HepG2 (cell line): ENCODE measurements at regions not wholly inside any gene's neighbourhood (a gene's known extent, or its start where the extent isn't known, plus 50 kb on each side); places are given as distances from the start of the nearest gene placed in this dataset.
A peak's percentile ranks its signal among the peaks of the same experiment; 100 is the strongest.

Experiments used
- ARNT2 ChIP-seq: sonication (generic); formaldehyde crosslinking; IDR thresholded peaks from 2 replicates; pipeline ENCODE4 v1.8.0; 2022; ENCODE audit warnings: mild to moderate bottlenecking, low read depth, missing genetic modification reagents, moderate library complexity
- JDP2 ChIP-seq: sonication (generic); formaldehyde crosslinking; IDR thresholded peaks from 2 replicates; pipeline ENCODE4 v1.8.1; 2022; ENCODE audit warnings: missing genetic modification reagents, borderline replicate concordance
- MAFF ChIP-seq: IDR thresholded peaks from 2 replicates; pipeline ENCODE4 v1.6.1; 2011; ENCODE audit warnings: low read depth, low read length, improper control_type of control experiment
- MAFK ChIP-seq, 2 experiments: IDR thresholded peaks in 1 of 2; conservative IDR thresholded peaks in 1 of 2; 2 replicates each; pipeline ENCODE4 v1.6.1; 2011; ENCODE audit warnings: improper control_type of control experiment in 2 of 2, low read length in 2 of 2
- NFE2 ChIP-seq: sonication (generic); formaldehyde crosslinking; IDR thresholded peaks from 2 replicates; pipeline ENCODE4 v1.4.0; 2020; ENCODE audit warnings: missing genetic modification reagents
- PAWR ChIP-seq: sonication (generic); formaldehyde crosslinking; IDR thresholded peaks from 2 replicates; pipeline ENCODE4 v1.4.0; 2020; ENCODE audit warnings: missing genetic modification reagents, mild to moderate bottlenecking, borderline replicate concordance
- RARA ChIP-seq: IDR thresholded peaks from 2 replicates; pipeline ENCODE4 v1.6.1; 2016; ENCODE audit warnings: missing genetic modification reagents, missing compliant biosample characterization
- SP5 ChIP-seq: IDR thresholded peaks from 2 replicates; pipeline ENCODE4 v1.6.1; 2016; ENCODE audit warnings: low read depth, borderline replicate concordance
- TEAD3 ChIP-seq: optimal IDR thresholded peaks from 2 replicates; pipeline ENCODE3; 2016; ENCODE audit warnings: borderline replicate concordance
- ZNF543 ChIP-seq: sonication (generic); formaldehyde crosslinking; IDR thresholded peaks from 2 replicates; pipeline ENCODE4 v1.4.0; 2020; ENCODE audit warnings: mild to moderate bottlenecking, missing genetic modification reagents
- ZSCAN21 ChIP-seq: sonication (generic); formaldehyde crosslinking; IDR thresholded peaks from 2 replicates; pipeline ENCODE4 v1.8.0; 2022; ENCODE audit warnings: mild to moderate bottlenecking, missing genetic modification reagents, moderate library complexity, borderline replicate concordance
- TF ChIP-seq, protein P1 (sequence below): sonication (generic); formaldehyde crosslinking; IDR thresholded peaks from 2 replicates; pipeline ENCODE4 v1.5.0; 2020; ENCODE audit warnings: mild to moderate bottlenecking, missing genetic modification reagents, borderline replicate concordance
- TF ChIP-seq, protein P2 (sequence below): sonication (generic); formaldehyde crosslinking; IDR thresholded peaks from one replicate; pipeline ENCODE4 v1.5.1; 2020; ENCODE audit warnings: mild to moderate bottlenecking, missing genetic modification reagents; ENCODE audit errors: not compliant biosample characterization

DNA sequence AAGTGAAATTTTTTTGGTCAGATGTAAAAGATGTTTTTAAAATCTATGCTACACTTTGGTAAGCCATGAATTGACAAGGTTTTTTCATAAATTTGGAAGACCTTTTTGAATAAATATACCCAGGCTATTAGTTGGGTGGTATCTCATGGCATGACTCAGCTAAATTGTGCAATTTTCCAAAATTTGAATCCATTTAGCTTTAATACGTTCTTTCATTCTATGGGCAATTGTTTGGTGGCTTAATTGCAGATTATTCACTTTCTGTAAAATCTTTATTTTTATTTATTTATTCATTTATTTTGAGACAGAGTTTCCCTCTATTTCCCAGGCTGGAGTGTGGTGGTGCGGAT, 82.8 kb upstream of the TNRC6A start (continued):
- TF ChIP-seq JDP2 (CRISPR knock-in tag) (no peak), ARNT2 (CRISPR knock-in tag) (no peak), MAFF (peak; percentile 20; the same call in 1 of the 2 replicates), SP5 (CRISPR knock-in tag) (no peak), ZNF543 (no peak), MAFK (conservative IDR thresholded peaks at IDR 0.05 in 1 of 2, IDR thresholded peaks at IDR 0.05 in 1 of 2; ENCODE audit: low read length in 2 of 2) (peak; percentile 44 to 57), ZSCAN21 (no peak), TEAD3 (CRISPR knock-in tag) (no peak), RARA (no peak), PAWR (CRISPR knock-in tag) (no peak), NFE2 (no peak)
- TF ChIP-seq, protein P1, sequence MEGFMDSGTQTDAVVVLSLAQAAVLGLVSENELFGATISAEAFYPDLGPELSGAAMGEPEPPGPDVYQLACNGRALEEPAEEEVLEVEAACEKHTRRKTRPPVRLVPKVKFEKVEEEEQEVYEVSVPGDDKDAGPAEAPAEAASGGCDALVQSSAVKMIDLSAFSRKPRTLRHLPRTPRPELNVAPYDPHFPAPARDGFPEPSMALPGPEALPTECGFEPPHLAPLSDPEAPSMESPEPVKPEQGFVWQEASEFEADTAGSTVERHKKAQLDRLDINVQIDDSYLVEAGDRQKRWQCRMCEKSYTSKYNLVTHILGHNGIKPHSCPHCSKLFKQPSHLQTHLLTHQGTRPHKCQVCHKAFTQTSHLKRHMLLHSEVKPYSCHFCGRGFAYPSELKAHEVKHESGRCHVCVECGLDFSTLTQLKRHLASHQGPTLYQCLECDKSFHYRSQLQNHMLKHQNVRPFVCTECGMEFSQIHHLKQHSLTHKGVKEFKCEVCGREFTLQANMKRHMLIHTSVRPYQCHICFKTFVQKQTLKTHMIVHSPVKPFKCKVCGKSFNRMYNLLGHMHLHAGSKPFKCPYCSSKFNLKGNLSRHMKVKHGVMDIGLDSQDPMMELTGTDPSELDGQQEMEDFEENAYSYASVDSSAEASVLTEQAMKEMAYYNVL = no peak
- TF ChIP-seq, protein P2, sequence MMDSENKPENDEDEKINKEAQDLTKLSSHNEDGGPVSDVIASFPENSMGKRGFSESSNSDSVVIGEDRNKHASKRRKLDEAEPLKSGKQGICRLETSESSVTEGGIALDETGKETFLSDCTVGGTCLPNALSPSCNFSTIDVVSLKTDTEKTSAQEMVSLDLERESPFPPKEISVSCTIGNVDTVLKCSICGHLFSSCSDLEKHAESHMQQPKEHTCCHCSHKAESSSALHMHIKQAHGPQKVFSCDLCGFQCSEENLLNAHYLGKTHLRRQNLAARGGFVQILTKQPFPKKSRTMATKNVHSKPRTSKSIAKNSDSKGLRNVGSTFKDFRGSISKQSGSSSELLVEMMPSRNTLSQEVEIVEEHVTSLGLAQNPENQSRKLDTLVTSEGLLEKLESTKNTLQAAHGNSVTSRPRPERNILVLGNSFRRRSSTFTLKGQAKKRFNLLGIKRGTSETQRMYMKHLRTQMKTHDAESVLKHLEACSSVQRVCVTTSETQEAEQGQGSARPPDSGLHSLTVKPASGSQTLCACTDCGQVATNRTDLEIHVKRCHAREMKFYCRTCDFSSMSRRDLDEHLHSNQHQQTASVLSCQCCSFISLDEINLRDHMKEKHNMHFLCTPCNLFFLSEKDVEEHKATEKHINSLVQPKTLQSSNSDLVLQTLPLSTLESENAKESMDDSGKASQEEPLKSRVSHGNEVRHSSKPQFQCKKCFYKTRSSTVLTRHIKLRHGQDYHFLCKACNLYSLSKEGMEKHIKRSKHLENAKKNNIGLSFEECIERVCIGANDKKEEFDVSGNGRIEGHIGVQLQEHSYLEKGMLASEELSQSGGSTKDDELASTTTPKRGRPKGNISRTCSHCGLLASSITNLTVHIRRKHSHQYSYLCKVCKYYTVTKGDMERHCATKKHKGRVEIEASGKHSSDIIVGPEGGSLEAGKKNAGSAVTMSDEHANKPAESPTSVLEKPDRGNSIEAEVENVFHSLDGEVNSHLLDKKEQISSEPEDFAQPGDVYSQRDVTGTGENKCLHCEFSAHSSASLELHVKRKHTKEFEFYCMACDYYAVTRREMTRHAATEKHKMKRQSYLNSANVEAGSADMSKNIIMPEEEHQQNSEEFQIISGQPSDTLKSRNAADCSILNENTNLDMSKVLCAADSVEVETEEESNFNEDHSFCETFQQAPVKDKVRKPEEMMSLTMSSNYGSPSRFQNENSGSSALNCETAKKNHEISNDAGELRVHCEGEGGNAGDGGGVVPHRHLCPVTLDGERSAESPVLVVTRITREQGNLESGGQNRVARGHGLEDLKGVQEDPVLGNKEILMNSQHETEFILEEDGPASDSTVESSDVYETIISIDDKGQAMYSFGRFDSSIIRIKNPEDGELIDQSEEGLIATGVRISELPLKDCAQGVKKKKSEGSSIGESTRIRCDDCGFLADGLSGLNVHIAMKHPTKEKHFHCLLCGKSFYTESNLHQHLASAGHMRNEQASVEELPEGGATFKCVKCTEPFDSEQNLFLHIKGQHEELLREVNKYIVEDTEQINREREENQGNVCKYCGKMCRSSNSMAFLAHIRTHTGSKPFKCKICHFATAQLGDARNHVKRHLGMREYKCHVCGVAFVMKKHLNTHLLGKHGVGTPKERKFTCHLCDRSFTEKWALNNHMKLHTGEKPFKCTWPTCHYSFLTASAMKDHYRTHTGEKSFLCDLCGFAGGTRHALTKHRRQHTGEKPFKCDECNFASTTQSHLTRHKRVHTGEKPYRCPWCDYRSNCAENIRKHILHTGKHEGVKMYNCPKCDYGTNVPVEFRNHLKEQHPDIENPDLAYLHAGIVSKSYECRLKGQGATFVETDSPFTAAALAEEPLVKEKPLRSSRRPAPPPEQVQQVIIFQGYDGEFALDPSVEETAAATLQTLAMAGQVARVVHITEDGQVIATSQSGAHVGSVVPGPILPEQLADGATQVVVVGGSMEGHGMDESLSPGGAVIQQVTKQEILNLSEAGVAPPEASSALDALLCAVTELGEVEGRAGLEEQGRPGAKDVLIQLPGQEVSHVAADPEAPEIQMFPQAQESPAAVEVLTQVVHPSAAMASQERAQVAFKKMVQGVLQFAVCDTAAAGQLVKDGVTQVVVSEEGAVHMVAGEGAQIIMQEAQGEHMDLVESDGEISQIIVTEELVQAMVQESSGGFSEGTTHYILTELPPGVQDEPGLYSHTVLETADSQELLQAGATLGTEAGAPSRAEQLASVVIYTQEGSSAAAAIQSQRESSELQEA (CRISPR knock-in tag) = no peak
